ENCODE measurements at regions not wholly inside any gene's neighbourhood (a gene's known extent, or its start where the extent isn't known, plus 50 kb on each side); places are given as distances from the start of the nearest gene placed in this dataset.
"Not testable (repeated sequence)": the region's sequence is repeated elsewhere in the genome, so short reads cannot be mapped to it uniquely, and the experiment has no call there.

DNA sequence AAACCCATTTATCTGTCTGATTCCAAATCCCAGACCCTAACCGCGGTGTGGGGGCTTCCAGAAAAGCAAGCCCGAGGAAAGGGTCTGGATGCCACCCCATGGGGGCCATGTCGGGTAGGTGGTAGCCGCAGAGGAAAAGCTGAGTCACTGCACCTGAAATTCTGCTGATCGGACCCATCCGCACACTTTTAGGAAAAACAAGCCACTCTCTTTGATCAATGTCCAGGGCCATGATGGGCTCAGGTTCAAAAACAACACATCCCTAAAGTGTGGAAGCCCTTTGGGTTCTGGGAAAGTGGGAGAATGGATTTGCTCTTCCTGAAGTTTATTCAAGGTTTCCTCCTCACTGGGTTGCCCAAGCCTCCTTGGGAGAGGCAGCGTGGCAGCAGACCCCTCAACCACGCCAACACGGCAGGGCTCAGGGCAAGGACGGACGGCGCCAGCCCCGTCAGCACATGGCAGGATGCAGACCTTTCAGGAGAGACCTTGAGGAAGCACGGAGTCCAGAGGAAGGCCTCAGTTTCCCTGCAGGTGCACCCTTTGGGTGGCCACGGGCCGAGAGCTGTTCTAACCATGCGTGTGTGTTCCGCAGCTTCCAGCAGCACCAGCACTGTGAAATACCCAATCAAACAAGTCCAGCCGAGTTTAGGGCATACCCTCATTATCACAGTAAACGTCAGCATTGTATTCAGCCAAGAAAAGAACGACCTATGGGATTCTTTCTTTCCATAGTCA, 367.0 kb downstream of the FOXL1 start:
- DNase-seq, result no peak

GRCh38 chr16:86946396-86946795, 368.0 kb downstream of the FOXL1 start:
- DNase-seq, result peak; percentile 78

DNA sequence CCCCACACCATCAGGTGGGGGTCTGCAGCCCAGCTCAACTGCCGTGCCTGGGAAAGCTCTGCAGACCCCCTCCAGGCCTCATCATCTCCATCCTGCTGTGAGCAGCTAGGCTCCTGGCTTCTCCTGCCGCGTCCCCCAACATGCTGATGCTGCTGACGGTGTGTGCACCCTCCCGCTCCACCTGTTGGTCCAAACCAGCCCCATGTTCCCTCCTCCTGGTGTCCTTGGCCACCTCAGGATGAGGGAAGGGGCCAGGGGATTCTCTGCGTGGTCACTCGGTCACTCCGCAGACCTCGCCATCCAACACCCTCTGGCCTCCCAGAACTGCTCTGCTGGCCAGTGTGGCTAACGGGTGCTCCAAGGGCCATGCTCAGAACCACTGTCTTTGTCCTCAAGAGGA, 368.6 kb downstream of the FOXL1 start:
- no peak for DNase-seq

GRCh38 chr16:86948046-86948445, 369.1 kb downstream of the C16orf95 start:
- no peak for DNase-seq

GRCh38 chr16:86949116-86949515, 368.1 kb downstream of the C16orf95 start:
- DNase-seq, result no peak

GRCh38 chr16:86949630-86950029, 367.6 kb downstream of the C16orf95 start:
- no peak for DNase-seq

DNA sequence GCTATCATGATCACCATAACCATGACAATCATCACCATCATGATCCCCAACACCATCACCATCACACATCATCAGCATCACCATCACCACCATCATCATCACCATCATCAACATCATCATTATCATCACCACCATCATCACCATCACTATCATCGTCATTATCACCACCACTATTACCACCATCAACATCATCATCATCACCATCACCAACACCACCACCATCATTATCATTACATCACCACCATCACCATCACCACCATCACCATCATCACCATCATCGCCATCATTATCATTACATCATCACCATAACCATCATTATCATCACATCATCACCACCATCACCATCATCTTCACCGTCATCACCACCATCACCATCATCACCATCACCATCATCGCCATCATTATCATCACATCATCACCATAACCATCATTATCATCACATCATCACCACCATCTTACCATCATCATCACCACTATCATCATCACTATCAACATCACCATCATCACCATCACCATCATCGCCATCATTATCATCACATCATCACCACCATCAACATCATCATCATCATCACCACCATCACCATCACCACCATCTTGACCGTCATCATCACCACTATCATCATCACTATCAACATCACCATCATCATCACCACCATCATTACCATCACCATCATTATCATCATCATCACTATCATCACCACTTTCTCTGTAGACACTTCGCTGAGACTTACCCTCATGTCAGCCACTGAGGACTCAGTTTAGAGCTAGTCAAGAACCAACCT, 366.0 kb downstream of the C16orf95 start:
- DNase-seq, result no peak

DNA sequence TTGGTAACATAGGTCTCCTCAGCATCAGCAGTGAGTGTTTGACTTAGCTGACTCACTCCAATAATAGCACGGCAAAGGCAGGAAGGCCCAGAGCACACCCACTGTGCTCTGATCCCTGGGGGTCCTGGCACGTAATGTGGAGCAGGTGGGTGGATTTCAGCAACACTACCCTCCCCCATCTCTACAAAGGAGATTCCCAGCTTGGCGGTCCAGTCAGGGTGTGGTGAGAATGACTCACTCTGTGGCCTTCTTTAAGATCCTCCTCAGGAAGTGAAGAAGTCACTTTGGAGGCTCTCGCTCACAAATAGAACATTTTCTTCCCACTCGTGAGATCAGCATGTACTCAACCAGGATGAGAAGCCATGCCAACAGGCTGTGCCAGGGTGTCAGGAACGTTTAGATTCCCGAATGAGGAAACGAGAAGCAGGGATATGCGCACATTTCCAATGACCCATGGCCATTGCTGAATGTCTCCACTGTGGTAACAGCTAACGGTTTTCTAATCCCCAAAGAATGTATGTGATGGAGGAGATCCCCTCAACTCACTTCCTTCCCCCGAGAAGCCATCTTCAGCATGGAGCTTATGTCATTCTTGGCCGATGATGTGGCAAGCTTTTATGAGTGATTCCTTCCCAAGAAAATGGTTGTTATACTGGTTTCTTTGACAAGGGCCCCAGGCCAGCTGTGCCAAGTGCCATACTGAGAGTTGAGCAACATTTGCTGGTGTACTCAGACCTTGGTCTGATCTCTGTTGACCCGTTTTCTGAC, 365.2 kb downstream of the C16orf95 start:
- DNase-seq, result peak; percentile 98

DNA sequence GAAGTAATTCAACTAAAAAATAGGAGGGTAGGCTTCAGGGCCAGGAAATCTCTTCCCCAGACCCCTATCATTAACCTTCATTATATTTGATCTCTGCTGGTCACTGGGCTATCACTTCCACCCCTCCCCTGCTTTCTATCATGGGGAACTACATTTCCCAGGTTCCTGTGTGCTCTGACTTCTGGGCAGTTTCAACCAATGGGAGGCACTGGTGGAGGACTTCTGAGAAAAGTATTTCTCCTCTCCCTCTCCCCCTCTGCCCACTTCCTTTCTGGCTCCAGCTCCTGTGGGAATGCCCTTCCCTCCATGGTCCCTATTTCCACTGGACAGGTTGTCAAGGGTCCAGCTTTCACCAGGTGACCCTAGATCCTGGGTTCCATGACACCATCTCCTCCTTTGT, 364.4 kb downstream of the C16orf95 start:
- DNase-seq, result peak; percentile 72

- DNase-seq, result no peak
Measured at GRCh38 chr16:86953631-86954391, 363.4 kb downstream of the C16orf95 start.

DNA sequence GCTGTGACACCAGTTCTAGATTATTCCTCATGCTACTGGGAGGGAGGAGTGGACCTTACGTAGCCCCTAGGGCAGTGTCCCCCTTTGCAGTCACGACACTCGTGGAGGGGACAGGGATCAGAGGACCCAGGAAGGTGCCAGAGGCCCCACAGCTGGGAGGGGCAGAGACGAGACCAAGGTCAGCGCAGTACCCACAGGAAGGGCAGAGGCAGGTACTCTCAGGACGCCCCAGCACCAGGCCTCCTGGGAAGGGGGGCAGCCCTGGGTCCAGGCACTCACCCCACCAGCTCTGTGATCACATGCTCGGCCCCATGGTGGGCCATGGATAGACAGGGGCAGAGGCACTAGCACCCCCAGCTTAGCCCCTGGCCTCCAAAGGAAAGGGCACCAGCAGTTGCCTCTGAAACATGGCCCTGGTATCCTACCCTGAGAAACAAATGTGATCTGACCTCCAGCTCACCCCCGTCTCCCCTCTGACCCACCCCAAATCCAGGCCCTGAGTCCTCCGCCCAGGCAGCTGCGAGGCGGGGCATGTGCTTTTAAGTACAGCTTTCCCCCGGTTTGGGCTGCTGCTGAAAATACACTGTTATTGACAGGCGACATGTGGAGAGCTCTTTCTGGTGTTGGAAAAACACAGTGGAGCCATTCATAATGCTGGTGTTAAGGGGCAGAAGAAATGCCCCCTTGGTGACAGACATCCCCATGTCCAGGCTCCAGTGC, 361.9 kb downstream of the C16orf95 start:
- DNase-seq, result no peak

DNA sequence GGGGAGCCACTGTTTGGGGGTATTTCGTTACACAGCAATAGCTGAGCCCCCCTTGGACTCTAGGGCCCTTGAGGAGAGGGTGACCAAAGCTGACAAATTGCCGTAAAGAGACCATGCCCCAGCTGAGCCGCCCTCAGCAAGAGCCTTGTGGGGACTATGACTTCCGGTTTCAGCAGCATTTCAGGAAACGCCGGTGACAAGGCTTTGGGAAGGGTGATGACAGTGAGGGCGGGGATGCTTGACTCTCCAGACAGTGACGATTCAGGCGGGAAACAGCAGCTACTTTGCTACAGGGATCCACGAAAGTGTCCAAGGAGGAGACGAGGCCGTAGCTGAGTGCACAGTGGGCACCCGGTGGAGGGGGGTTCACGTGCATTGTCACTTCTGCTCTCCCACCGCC, 360.8 kb downstream of the C16orf95 start:
- no peak for DNase-seq

- not testable (repeated sequence) for DNase-seq
Measured at GRCh38 chr16:86957662-86958198, 359.5 kb downstream of the C16orf95 start.

- DNase-seq, result no peak
Measured at GRCh38 chr16:86958423-86958822, 358.8 kb downstream of the C16orf95 start.

DNA sequence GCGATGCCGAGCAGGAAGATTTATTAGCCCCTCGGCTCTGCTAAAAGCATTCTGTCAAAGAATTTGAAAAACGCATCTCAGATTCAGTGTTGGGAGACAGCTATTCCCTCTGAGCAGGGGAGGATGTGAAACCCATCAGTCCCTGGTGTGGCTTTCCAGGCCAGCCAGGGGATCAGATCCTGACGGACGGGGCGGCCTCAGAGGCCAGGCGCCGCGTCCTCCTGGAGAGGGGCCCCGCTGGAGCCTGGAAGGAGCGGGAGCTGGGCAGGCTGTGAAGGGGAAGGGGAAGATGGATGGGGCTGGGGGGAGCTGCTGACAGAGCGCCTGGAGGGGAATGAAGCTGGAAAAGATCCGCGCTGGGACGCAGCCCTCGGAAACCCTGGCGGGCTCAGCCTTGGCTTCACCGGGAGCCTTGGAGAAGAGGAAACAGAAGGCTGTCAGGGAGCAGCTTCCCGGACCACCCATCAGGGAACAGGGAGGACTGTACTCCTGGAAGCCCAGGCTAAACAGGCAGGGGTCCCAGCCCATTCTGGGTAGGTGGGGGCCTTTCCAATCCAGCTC, 358.0 kb downstream of the C16orf95 start:
- no peak for DNase-seq

DNA sequence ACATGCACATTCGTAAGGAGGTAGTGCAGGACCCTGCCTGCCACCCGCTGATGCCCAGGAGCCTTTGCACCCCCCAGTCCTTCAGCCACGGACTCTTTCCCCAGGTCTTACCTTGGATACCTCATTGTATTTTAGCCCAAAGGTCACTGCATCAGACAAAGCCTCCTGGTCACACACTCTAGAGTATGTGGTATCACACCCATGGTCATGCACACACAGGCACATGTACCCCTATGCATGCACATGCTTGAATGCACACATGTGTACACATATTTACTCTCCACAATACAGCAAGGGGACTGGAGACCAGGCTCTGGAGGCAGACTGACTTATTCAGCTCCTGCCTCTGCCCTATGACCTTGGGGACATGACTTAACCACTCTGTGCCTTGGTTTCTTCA, 357.5 kb downstream of the C16orf95 start:
- DNase-seq, result no peak

GRCh38 chr16:86960266-86960665, 356.9 kb downstream of the C16orf95 start:
- DNase-seq, result no peak

DNA sequence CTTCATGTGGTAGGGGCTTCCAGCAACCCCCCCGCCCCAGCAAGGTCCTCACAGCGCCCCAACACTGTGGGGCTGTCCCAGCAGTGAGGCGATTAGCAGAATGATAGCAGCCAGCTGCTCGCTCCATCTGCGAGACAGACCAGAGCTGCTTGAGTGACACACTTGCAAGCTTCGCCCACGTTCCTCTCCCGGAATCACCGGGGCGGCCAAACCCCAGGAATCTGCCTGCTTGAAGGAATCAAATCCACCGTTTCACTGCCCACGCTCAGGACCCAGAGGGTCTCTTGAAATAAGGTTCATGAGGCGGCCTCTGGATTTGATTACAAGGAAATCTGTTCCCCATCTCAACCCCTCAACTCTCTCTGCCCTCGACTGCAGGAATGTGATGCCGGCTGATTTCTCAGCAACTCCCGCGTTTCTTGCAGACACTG, 356.0 kb downstream of the C16orf95 start:
- peak; percentile 28 for DNase-seq

GRCh38 chr16:86962259-86962658, 354.9 kb downstream of the C16orf95 start:
- no peak for DNase-seq

- DNase-seq, result no peak
Measured at GRCh38 chr16:86962913-86963312, 354.3 kb downstream of the C16orf95 start.

Measured in EL (cell line).